OCI-LY7 (cell line): ENCODE measurements at regions not wholly inside any gene's neighbourhood (a gene's known extent, or its start where the extent isn't known, plus 50 kb on each side); places are given as distances from the start of the nearest gene placed in this dataset.

Source experiments
- BruUV-seq: library from RNA; stranded (reverse); fragments of 400-500 nt; replicated peaks from 2 replicates; lab custom pipeline; 2021; lab: Mats Ljungman, UMichigan
- CTCF ChIA-PET: fragments of 300-600 bp; sonication (Branson Sonifier 250); formaldehyde crosslinking; loops from one replicate; lab custom pipeline; 2022; ENCODE audit warnings: antibody characterized with exemption; ENCODE audit not compliant: unreplicated experiment; lab: Charles Lee
- POLR2A ChIA-PET: fragments of 300-600 bp; sonication (Branson Sonifier 250); formaldehyde crosslinking; loops from one replicate; lab custom pipeline; 2022; ENCODE audit warnings: antibody characterized with exemption; lab: Charles Lee
- DNase-seq: peaks from one replicate; pipeline ENCODE4 v3.0.0-alpha.2; 2015; ENCODE audit warnings: low spot score
- H2AFZ ChIP-seq: fragments of 200-600 bp; sonication (generic), shearing (Covaris generic); 2 replicates; pipeline ENCODE4 v1.6.1; 2014; ENCODE audit warnings: mild to moderate bottlenecking, antibody characterized with exemption, low read length, moderate library complexity
- H3K27ac ChIP-seq: fragments of 200-600 bp; sonication (generic); 2 replicates; pipeline ENCODE4 v1.5.1; 2014; ENCODE audit warnings: mixed run types, low read depth, mild to moderate bottlenecking, moderate library complexity, low read length, inconsistent platforms; ENCODE audit not compliant: poor library complexity, severe bottlenecking
- H3K36me3 ChIP-seq: fragments of 200-600 bp; sonication (generic); 2 replicates; pipeline ENCODE4 v1.6.1; 2014; ENCODE audit warnings: mild to moderate bottlenecking, antibody characterized with exemption, low read length, moderate library complexity, mixed read lengths; ENCODE audit not compliant: insufficient read depth
- H3K4me1 ChIP-seq: fragments of 200-600 bp; sonication (generic); 2 replicates; pipeline ENCODE4 v1.5.1; 2014; ENCODE audit warnings: mild to moderate bottlenecking, low read length; ENCODE audit not compliant: insufficient read depth, poor library complexity, severe bottlenecking
- H3K4me2 ChIP-seq: fragments of 200-600 bp; sonication (generic); 2 replicates; pipeline ENCODE4 v1.6.1; 2014; ENCODE audit warnings: mild to moderate bottlenecking, low read length
- H3K4me3 ChIP-seq: fragments of 200-600 bp; sonication (generic); 2 replicates; pipeline ENCODE4 v1.5.1; 2014; ENCODE audit warnings: mild to moderate bottlenecking, low read depth, low read length; ENCODE audit not compliant: poor library complexity, severe bottlenecking
- H3K79me2 ChIP-seq: fragments of 200-600 bp; sonication (generic); 2 replicates; pipeline ENCODE4 v1.6.1; 2016; ENCODE audit warnings: low read depth, mild to moderate bottlenecking, low read length, moderate library complexity, mixed read lengths; ENCODE audit not compliant: insufficient read depth
- H3K9me2 ChIP-seq: fragments of 200-600 bp; sonication (generic); 2 replicates; pipeline ENCODE4 v1.6.1; 2016; ENCODE audit warnings: mild to moderate bottlenecking, low read length, mixed read lengths; ENCODE audit not compliant: insufficient read depth
- H3K9me3 ChIP-seq: fragments of 200-600 bp; sonication (generic); 2 replicates; pipeline ENCODE4 v1.6.1; 2014; ENCODE audit warnings: mild to moderate bottlenecking, mixed run types, low read length, mixed read lengths
- H4K20me1 ChIP-seq: fragments of 200-600 bp; sonication (generic); 2 replicates; pipeline ENCODE4 v1.6.1; 2014; ENCODE audit warnings: mild to moderate bottlenecking, antibody characterized with exemption, low read length, moderate library complexity, mixed read lengths; ENCODE audit not compliant: insufficient read depth
- CTCF ChIP-seq: fragments of 200-600 bp; sonication (generic); conservative IDR thresholded peaks from 2 replicates; pipeline ENCODE4 v1.5.1; 2014; ENCODE audit warnings: mild to moderate bottlenecking, antibody characterized with exemption, low read length, moderate library complexity, mixed read lengths
- EZH2phosphoT487 ChIP-seq: fragments of 200-600 bp; sonication (generic); IDR thresholded peaks from 2 replicates; pipeline ENCODE4 v1.6.1; 2018; ENCODE audit warnings: low read depth, borderline replicate concordance, mild to moderate bottlenecking, mixed run types, antibody characterized with exemption, low read length, moderate library complexity, mixed read lengths
- intact Hi-C: fragments of 100-400 bp; cut with micrococcal nuclease; formaldehyde crosslinking; loops from one replicate; pipeline ENCODE4 v1.10.0; 2022; ENCODE audit not compliant: unreplicated experiment

- Histone ChIP-seq H3K9me2 (no peaks in the 10 kb centered on the region), H3K9me3 (peaks cover 17% of the 10 kb centered on the region; the same call in 1 of the 2 replicates), H3K4me2 (no peak overlapping the region), H3K27ac (no peak overlapping the region), H3K36me3 (peaks cover 10% of the 10 kb centered on the region; the same call in 1 of the 2 replicates), H3K4me1 (peaks cover 36% of the 10 kb centered on the region), H3K79me2 (no peaks in the 10 kb centered on the region), H2AFZ (peak overlapping the region; percentile 76; the same call in 1 of the 2 replicates), H3K4me3 (no peak overlapping the region), H4K20me1 (no peaks in the 10 kb centered on the region)
- intact Hi-C loops = no loop called here
- BruUV-seq = no TSS peak
- no peak for TF ChIP-seq CTCF
- TF ChIP-seq EZH2phosphoT487 = no peak
- DNase-seq = no peak
- CTCF ChIA-PET = no interaction called here
- POLR2A ChIA-PET = no interaction called here
These were observed 844.3 kb downstream of the GALC start for GRCh38 chr14:87148655-87149054.

- Histone ChIP-seq H2AFZ (peak overlapping the region; percentile 54; the same call in 1 of the 2 replicates), H4K20me1 (no peaks in the 10 kb centered on the region), H3K9me2 (no peaks in the 10 kb centered on the region), H3K4me2 (no peak overlapping the region), H3K4me3 (no peak overlapping the region), H3K4me1 (peaks cover 7% of the 10 kb centered on the region), H3K79me2 (no peaks in the 10 kb centered on the region), H3K9me3 (peaks cover 5% of the 10 kb centered on the region; the same call in 1 of the 2 replicates), H3K27ac (no peak overlapping the region), H3K36me3 (no peaks in the 10 kb centered on the region; the same call in 1 of the 2 replicates)
- no peak for TF ChIP-seq CTCF
- no peak for TF ChIP-seq EZH2phosphoT487
- intact Hi-C loops = no loop called here
- no TSS peak for BruUV-seq
- ChIA-PET POLR2A (interaction anchor here (0.5 to 1.1 kb wide), 3 partner anchors 9 to 35 kb away, joined by 3 to 4 read pairs (median 3); no protein-coding TSS in a partner anchor), CTCF (no interaction called here)
- no peak for DNase-seq
These were observed 850.3 kb downstream of the GALC start for GRCh38 chr14:87142551-87143211.

GRCh38 chr14:87141801-87142200 lies 851.2 kb downstream of the GALC start:
- Histone ChIP-seq H4K20me1 (no peaks in the 10 kb centered on the region), H3K27ac (no peak overlapping the region), H3K9me3 (no peaks in the 10 kb centered on the region; the same call in 1 of the 2 replicates), H2AFZ (peak overlapping the region; percentile 54; the same call in 1 of the 2 replicates), H3K79me2 (no peaks in the 10 kb centered on the region), H3K4me2 (no peak overlapping the region; the same call in 1 of the 2 replicates), H3K4me1 (peaks cover 7% of the 10 kb centered on the region), H3K9me2 (no peaks in the 10 kb centered on the region), H3K36me3 (no peaks in the 10 kb centered on the region; the same call in 1 of the 2 replicates), H3K4me3 (no peak overlapping the region)
- POLR2A ChIA-PET = interaction anchor here (1.0 kb wide), 1 partner anchor 10 kb away, joined by 3 read pairs; no protein-coding TSS in a partner anchor
- no TSS peak for BruUV-seq
- TF ChIP-seq EZH2phosphoT487 = no peak
- TF ChIP-seq CTCF = no peak
- DNase-seq = no peak
- CTCF ChIA-PET = no interaction called here
- intact Hi-C loops = no loop called here
